Activated B cell treated with CpG ODN at 0.5 μM for 24 hours (primary cell): ENCODE measurements at regions not wholly inside any gene's neighbourhood (a gene's known extent, or its start where the extent isn't known, plus 50 kb on each side); places are given as distances from the start of the nearest gene placed in this dataset.

Experiments used
- ATAC-seq: fragments of 200-7000 bp; cut with Tn5 transposase; one replicate; pipeline ENCODE4 v1.10.0; 2021; ENCODE audit warnings: low read depth, mild to moderate bottlenecking, moderate library complexity
- CTCF ChIA-PET: fragments of 350-600 bp; sonication (Branson Sonifier 250); formaldehyde crosslinking; loops from one replicate; lab custom pipeline; 2021; ENCODE audit warnings: antibody characterized with exemption; lab: Charles Lee
- POLR2A ChIA-PET: fragments of 350-600 bp; sonication (Branson Sonifier 250); formaldehyde crosslinking; loops from one replicate; lab custom pipeline; 2021; ENCODE audit warnings: antibody characterized with exemption; lab: Charles Lee
- DNase-seq: peaks from one replicate; pipeline ENCODE4 v3.0.0; 2022
- H3K27ac Mint-ChIP-seq: one replicate; pipeline ENCODE4 v1.8.0; 2020; ENCODE audit warnings: mixed read lengths
- H3K27me3 Mint-ChIP-seq: one replicate; pipeline ENCODE4 v1.8.0; 2021; ENCODE audit warnings: mixed read lengths
- H3K36me3 Mint-ChIP-seq: one replicate; pipeline ENCODE4 v1.8.0; 2021; ENCODE audit warnings: low read depth, mixed read lengths
- H3K4me1 Mint-ChIP-seq: one replicate; pipeline ENCODE4 v1.8.0; 2021; ENCODE audit warnings: mixed read lengths
- H3K4me3 Mint-ChIP-seq: one replicate; pipeline ENCODE4 v1.8.0; 2020; ENCODE audit warnings: mild to moderate bottlenecking, mixed read lengths
- H3K9me3 Mint-ChIP-seq: one replicate; pipeline ENCODE4 v1.8.0; 2020; ENCODE audit warnings: mixed read lengths
- intact Hi-C: fragments of 100-400 bp; cut with micrococcal nuclease; formaldehyde crosslinking; loops from one replicate; pipeline ENCODE4 v1.15.1; 2024
- TF ChIP-seq, protein P1 (sequence below): fragments of 200-600 bp; IDR thresholded peaks from one replicate; pipeline ENCODE4 v1.8.0; 2022; ENCODE audit warnings: antibody characterized with exemption, mild to moderate bottlenecking

DNA sequence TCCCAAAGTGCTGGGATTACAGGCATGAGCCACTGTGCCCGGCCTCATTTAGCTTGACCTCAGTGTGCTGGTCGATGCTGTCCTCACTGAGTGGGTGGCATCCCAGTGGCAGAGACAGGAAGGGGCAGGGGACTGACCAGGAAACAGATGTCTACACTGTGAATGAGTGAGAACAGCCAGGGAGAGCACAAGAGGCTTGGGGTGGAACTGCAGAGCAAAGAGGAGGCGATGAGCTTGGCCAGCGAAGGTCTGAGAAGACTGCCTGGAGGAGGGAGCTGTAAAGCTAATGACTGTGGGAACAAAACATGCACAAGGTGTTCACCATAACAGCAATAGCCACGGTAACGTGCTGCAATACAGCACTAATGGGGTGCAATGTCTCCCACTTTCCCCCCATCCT is 57.2 kb upstream of the BEGAIN start:
- Mint-ChIP-seq H3K4me1 (peaks cover 8% of the 10 kb centered on the region), H3K36me3 (no peaks in the 10 kb centered on the region), H3K4me3 (no peak overlapping the region), H3K9me3 (no peaks in the 10 kb centered on the region), H3K27me3 (peaks cover 12% of the 10 kb centered on the region), H3K27ac (no peak overlapping the region)
- ChIA-PET POLR2A (no interaction called here), CTCF (no interaction called here)
- no peak for ATAC-seq
- intact Hi-C loops = no loop called here
- TF ChIP-seq, protein P1, sequence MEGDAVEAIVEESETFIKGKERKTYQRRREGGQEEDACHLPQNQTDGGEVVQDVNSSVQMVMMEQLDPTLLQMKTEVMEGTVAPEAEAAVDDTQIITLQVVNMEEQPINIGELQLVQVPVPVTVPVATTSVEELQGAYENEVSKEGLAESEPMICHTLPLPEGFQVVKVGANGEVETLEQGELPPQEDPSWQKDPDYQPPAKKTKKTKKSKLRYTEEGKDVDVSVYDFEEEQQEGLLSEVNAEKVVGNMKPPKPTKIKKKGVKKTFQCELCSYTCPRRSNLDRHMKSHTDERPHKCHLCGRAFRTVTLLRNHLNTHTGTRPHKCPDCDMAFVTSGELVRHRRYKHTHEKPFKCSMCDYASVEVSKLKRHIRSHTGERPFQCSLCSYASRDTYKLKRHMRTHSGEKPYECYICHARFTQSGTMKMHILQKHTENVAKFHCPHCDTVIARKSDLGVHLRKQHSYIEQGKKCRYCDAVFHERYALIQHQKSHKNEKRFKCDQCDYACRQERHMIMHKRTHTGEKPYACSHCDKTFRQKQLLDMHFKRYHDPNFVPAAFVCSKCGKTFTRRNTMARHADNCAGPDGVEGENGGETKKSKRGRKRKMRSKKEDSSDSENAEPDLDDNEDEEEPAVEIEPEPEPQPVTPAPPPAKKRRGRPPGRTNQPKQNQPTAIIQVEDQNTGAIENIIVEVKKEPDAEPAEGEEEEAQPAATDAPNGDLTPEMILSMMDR = no peak
- no peak for DNase-seq

DNA sequence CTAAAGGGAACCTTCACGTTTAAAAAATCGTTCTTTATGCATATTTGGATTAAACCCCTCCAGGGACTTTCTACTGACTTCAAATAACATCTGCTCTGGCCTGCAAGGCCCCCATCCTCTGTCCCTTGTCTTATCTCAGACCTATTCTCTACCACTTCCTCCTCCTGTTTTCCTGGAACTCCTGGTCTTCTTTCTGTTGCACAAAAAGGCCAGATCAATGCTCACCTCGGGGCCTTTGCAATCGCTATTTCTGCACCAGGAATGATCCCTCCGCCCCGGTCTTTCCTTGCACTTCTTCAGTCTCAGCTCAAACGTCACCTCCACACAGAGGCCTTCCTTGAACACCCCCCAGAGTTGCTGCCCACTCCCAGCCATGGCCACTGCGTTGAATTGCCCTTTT is 57.6 kb upstream of the BEGAIN start:
- intact Hi-C loops = loop anchor here (1.0 kb wide), 1 partner anchor 261 kb away; no protein-coding TSS in a partner anchor
- no peak for DNase-seq
- Mint-ChIP-seq H3K27me3 (peaks cover 12% of the 10 kb centered on the region), H3K4me1 (peaks cover 7% of the 10 kb centered on the region), H3K27ac (no peak overlapping the region), H3K36me3 (no peaks in the 10 kb centered on the region), H3K9me3 (no peaks in the 10 kb centered on the region), H3K4me3 (no peak overlapping the region)
- no peak for ATAC-seq
- ChIA-PET POLR2A (no interaction called here), CTCF (interaction anchor here (1.3 kb wide), 1 partner anchor 260 kb away, joined by 5 read pairs; no protein-coding TSS in a partner anchor)
- TF ChIP-seq, protein P1 = no peak

DNA sequence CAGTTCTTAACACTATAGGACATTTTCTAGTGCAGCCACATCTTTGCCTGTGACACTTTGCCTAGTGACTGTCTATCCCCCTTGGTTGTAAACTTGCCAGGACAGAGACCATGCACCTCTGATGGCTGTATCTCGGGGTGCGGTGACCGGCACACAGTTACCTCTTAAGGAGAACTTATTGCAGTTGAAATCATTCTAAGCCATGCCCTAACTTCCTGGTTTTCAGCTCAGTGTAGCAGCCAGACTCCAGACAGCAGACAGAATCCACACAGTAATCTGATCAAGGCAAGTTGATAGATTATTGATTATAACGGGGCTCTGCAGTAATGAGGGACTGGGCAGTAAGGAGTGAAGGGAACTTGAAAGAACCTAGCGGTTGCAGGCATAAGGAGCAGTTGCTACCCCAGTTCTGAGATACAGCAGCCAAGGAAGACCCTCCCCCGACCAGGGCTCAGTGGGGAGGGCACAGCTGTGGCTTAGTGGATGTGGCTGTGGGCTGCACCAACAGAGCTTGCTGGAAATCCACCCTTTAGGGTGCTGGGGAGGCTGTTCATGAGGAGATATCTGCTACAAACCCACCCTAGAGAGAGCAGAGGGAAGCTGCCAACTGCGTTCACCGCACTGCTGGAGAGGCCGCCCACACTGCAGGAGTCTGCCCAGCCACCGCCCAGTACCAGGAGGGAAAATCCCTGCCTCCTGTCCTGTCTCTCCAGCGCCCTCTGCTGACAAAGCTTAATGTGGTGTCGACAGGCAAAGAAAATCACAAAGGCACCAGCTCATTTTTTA is 58.2 kb upstream of the BEGAIN start:
- ATAC-seq (peak; percentile 52), DNase-seq (no peak)
- no peaks in the 10 kb centered on the region for H3K9me3 Mint-ChIP-seq
- H3K36me3 Mint-ChIP-seq = no peaks in the 10 kb centered on the region
- POLR2A ChIA-PET = no interaction called here
- H3K4me1 Mint-ChIP-seq = peaks cover 4% of the 10 kb centered on the region
- no peak overlapping the region for H3K27ac Mint-ChIP-seq
- CTCF ChIA-PET = interaction anchor here (1.3 kb wide), 2 partner anchors 260 to 262 kb away, joined by 5 read pairs; no protein-coding TSS in a partner anchor
- TF ChIP-seq, protein P1 = no peak
- intact Hi-C loops = loop anchor here (1.0 kb wide), 1 partner anchor 262 kb away; no protein-coding TSS in a partner anchor
- no peak overlapping the region for H3K4me3 Mint-ChIP-seq
- H3K27me3 Mint-ChIP-seq = peaks cover 12% of the 10 kb centered on the region

DNA sequence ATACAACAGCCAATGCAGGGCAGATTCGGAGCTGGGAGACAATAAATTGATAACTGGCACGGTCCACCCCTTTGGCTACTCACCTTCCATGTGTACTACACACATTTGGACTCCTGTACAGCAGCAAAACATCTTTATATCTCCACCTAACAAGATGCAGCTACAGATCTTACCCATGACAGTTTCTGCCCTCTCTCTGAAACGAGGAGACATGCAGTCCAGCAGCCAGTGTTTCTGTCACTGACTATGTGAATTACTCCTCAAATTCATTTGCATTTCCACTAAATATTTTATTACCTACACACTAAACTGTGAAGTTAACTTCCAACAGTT is 58.7 kb upstream of the BEGAIN start:
- DNase-seq (no peak), ATAC-seq (no peak)
- H3K4me3 Mint-ChIP-seq = no peak overlapping the region
- H3K9me3 Mint-ChIP-seq = no peaks in the 10 kb centered on the region
- no peaks in the 10 kb centered on the region for H3K4me1 Mint-ChIP-seq
- no peak overlapping the region for H3K27ac Mint-ChIP-seq
- CTCF ChIA-PET = interaction anchor here (1.0 to 1.3 kb wide), 3 partner anchors 226 to 262 kb away, joined by 3 to 5 read pairs (median 5); no protein-coding TSS in a partner anchor
- TF ChIP-seq, protein P1 = no peak
- H3K36me3 Mint-ChIP-seq = no peaks in the 10 kb centered on the region
- intact Hi-C loops = loop anchor here (1.0 kb wide), 1 partner anchor 263 kb away; no protein-coding TSS in a partner anchor
- H3K27me3 Mint-ChIP-seq = peaks cover 9% of the 10 kb centered on the region
- POLR2A ChIA-PET = no interaction called here

DNA sequence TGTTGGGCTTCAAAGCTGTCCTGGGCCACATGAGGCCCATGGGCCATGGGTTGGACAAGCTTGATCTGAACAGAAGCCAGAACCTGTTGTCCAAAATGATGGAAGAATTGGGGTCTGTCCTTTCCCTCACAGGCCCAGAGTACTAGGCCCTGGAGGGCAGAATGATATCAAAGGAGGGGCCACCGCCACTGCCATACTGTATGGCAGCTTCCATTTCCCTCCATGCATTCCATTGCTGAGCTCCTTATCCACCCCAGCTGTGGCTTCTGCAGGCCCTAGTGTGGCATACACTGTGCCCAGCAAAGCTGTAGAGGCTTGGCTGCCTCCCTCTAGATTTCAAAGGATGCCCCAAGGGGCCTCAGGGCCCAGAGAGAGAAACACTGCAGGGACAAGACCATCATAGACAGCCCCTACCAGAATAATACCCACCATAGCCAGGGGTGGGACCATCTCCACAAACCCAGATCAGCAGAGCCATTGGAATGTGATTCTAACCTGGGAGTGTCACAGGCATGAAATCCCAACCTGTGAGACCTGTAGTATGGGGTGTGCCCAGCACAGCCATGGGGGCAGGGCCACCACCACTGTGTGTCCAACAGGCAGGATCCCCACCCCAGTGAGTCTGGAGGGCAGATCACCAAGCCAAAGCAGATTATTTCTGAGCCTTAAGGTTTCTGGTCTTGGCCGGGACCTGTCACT is 61.4 kb upstream of the BEGAIN start:
- H3K9me3 Mint-ChIP-seq = no peaks in the 10 kb centered on the region
- H3K27me3 Mint-ChIP-seq = peaks cover 7% of the 10 kb centered on the region
- TF ChIP-seq, protein P1 = no peak
- intact Hi-C loops = no loop called here
- H3K36me3 Mint-ChIP-seq = no peaks in the 10 kb centered on the region
- no peak for DNase-seq
- H3K4me3 Mint-ChIP-seq = no peak overlapping the region
- no peak overlapping the region for H3K27ac Mint-ChIP-seq
- no peaks in the 10 kb centered on the region for H3K4me1 Mint-ChIP-seq
- ATAC-seq = no peak
- ChIA-PET POLR2A (no interaction called here), CTCF (no interaction called here)
